Loucy (cell line): ENCODE measurements at regions not wholly inside any gene's neighbourhood (a gene's known extent, or its start where the extent isn't known, plus 50 kb on each side); places are given as distances from the start of the nearest gene placed in this dataset.
"Not testable (repeated sequence)": the region's sequence is repeated elsewhere in the genome, so short reads cannot be mapped to it uniquely, and the experiment has no call there.

Experiments
- EZH2phosphoT487 ChIP-seq: fragments of 200-600 bp; IDR thresholded peaks from 2 replicates; pipeline ENCODE4 v1.6.1; 2018; ENCODE audit warnings: antibody characterized with exemption, mild to moderate bottlenecking, moderate library complexity, borderline replicate concordance
- TF ChIP-seq, protein P1 (sequence below): fragments of 200-600 bp; sonication (generic); conservative IDR thresholded peaks from 2 replicates; pipeline ENCODE4 v1.5.1; 2014; ENCODE audit warnings: mild to moderate bottlenecking, antibody characterized with exemption, low read length

DNA sequence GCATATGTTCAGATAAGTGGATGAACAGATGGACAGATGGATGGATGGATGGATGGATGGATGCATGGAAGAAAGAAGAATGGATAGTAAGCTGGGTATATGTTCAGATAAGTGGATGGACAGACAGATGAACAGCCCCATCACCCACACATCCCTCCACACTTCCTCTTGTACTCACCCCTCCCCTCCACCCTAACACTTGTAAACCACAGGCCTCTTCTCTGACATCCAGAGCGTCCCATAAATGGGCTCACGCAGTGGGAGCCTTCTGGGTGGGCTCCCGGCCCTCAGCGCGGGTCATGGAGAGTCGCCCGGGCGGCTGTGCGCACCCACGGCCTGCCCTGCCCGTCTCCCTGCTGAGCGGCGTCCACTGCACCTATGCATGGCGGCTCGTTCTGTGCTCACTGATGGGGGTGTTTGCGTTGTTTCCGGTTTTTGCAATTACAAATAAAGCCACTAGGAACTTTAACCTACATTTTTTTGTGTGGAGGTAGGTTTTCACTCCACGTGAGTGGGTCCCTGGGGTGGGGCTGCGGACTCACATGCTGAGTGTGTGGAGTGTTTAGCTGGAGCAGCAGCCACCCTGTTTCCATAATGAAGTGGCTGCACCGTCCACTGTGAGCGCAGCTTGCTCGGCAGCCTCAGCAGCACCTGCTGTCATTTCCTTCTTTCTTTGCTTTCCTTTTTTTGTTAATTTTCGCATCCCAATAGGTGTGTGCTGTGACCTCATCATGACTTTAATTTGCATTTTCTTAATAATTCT lies 78.8 kb upstream of the SFSWAP start:
- TF ChIP-seq, protein P1, sequence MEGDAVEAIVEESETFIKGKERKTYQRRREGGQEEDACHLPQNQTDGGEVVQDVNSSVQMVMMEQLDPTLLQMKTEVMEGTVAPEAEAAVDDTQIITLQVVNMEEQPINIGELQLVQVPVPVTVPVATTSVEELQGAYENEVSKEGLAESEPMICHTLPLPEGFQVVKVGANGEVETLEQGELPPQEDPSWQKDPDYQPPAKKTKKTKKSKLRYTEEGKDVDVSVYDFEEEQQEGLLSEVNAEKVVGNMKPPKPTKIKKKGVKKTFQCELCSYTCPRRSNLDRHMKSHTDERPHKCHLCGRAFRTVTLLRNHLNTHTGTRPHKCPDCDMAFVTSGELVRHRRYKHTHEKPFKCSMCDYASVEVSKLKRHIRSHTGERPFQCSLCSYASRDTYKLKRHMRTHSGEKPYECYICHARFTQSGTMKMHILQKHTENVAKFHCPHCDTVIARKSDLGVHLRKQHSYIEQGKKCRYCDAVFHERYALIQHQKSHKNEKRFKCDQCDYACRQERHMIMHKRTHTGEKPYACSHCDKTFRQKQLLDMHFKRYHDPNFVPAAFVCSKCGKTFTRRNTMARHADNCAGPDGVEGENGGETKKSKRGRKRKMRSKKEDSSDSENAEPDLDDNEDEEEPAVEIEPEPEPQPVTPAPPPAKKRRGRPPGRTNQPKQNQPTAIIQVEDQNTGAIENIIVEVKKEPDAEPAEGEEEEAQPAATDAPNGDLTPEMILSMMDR: not testable (repeated sequence)
- not testable (repeated sequence) for TF ChIP-seq EZH2phosphoT487
